Cardiac muscle cell (in vitro differentiated cells and primary cell): ENCODE measurements at regions not wholly inside any gene's neighbourhood (a gene's known extent, or its start where the extent isn't known, plus 50 kb on each side); places are given as distances from the start of the nearest gene placed in this dataset.

ENCODE experiments used
- DNase-seq, 2 donors: peaks; one replicate each; pipeline versions ENCODE4 v3.0.0 to v3.0.0-alpha.2; 2010 to 2017; ENCODE audit warnings: low read depth in 1 of 2, low spot score in 1 of 2
- H3K27ac ChIP-seq: fragments of 200-600 bp; sonication (generic); 2 replicates; pipeline ENCODE4 v1.5.1; 2016
- H3K27me3 ChIP-seq: fragments of 200-600 bp; sonication (generic); 2 replicates; pipeline ENCODE4 v1.6.0; 2016; ENCODE audit warnings: control low read depth
- H3K36me3 ChIP-seq: fragments of 200-600 bp; sonication (generic); 2 replicates; pipeline ENCODE4 v1.5.1; 2016; ENCODE audit warnings: control low read depth
- H3K4me1 ChIP-seq: fragments of 200-600 bp; sonication (generic); 2 replicates; pipeline ENCODE4 v1.8.1; 2017; ENCODE audit warnings: low read depth, mild to moderate bottlenecking, mixed run types
- H3K4me3 ChIP-seq: fragments of 200-600 bp; sonication (generic); 2 replicates; pipeline ENCODE4 v1.5.1; 2016; ENCODE audit warnings: mild to moderate bottlenecking
- H3K9me3 ChIP-seq: fragments of 200-600 bp; sonication (generic); 2 replicates; pipeline ENCODE4 v1.5.1; 2017; ENCODE audit warnings: low read depth, mild to moderate bottlenecking, control low read depth
- CTCF ChIP-seq: IDR thresholded peaks from 2 replicates; pipeline ENCODE4 v1.5.1; 2012; ENCODE audit warnings: low read depth, mild to moderate bottlenecking, low read length

- TF ChIP-seq CTCF, result no peak
- H3K4me3 ChIP-seq, result no peak overlapping the region
- H3K36me3 ChIP-seq, result no peaks in the 10 kb centered on the region
- H3K9me3 ChIP-seq, result no peaks in the 10 kb centered on the region
- no peak overlapping the region for H3K27ac ChIP-seq
- no peak for DNase-seq
- no peaks in the 10 kb centered on the region for H3K27me3 ChIP-seq
- no peaks in the 10 kb centered on the region for H3K4me1 ChIP-seq
Measured at GRCh38 chr18:53947092-53947640, 277.3 kb downstream of the MBD2 start.

GRCh38 chr18:53946594-53946993 lies 277.9 kb downstream of the MBD2 start:
- H3K36me3 ChIP-seq, result no peaks in the 10 kb centered on the region
- no peaks in the 10 kb centered on the region for H3K4me1 ChIP-seq
- H3K9me3 ChIP-seq, result no peaks in the 10 kb centered on the region
- no peak overlapping the region for H3K4me3 ChIP-seq
- H3K27me3 ChIP-seq, result no peaks in the 10 kb centered on the region
- peak in 1 of 2 donors; percentile 2 for DNase-seq
- no peak for TF ChIP-seq CTCF
- no peak overlapping the region for H3K27ac ChIP-seq

GRCh38 chr18:53944721-53945120 lies 279.7 kb downstream of the MBD2 start:
- no peak overlapping the region for H3K27ac ChIP-seq
- no peaks in the 10 kb centered on the region for H3K36me3 ChIP-seq
- no peaks in the 10 kb centered on the region for H3K4me1 ChIP-seq
- H3K27me3 ChIP-seq, result no peaks in the 10 kb centered on the region
- no peak overlapping the region for H3K4me3 ChIP-seq
- no peaks in the 10 kb centered on the region for H3K9me3 ChIP-seq
- TF ChIP-seq CTCF, result no peak
- no peak for DNase-seq

- no peak for TF ChIP-seq CTCF
- Histone ChIP-seq H3K4me1 (no peaks in the 10 kb centered on the region), H3K36me3 (no peaks in the 10 kb centered on the region), H3K4me3 (no peak overlapping the region), H3K9me3 (no peaks in the 10 kb centered on the region), H3K27ac (no peak overlapping the region), H3K27me3 (no peaks in the 10 kb centered on the region)
- DNase-seq, result no peak
Measured at GRCh38 chr18:53943326-53943860, 281.1 kb downstream of the MBD2 start.

- Histone ChIP-seq H3K9me3 (no peaks in the 10 kb centered on the region), H3K4me3 (no peak overlapping the region), H3K36me3 (no peaks in the 10 kb centered on the region), H3K27me3 (no peaks in the 10 kb centered on the region), H3K27ac (no peak overlapping the region), H3K4me1 (no peaks in the 10 kb centered on the region)
- TF ChIP-seq CTCF, result no peak
- DNase-seq, result no peak
Measured at GRCh38 chr18:53941601-53942338, 282.7 kb downstream of the MBD2 start.
